ENCODE measurements at regions not wholly inside any gene's neighbourhood (a gene's known extent, or its start where the extent isn't known, plus 50 kb on each side); places are given as distances from the start of the nearest gene placed in this dataset.
A peak's percentile ranks its signal among the peaks of the same experiment; 100 is the strongest.

DNA sequence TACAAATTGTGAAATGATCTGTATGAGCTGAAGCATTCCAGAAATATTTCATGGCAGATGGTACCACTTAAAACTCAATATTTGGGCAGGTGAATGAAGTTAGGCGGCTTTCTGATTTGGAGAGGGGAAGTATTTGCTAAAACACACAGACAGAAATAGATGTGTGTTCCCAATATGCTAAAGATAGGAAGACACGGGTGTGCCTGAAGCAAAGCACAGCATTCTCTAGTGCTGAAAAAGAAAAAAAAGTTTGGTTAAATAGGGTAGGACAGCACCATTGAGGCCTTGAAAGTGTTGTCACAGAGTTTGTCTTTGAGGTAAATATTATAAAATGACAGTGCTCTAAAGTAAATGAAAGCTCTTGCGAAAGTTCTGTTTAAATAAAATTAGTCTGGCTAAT, 252.2 kb upstream of the HSF2 start:
- no peaks in the 10 kb centered on the region for H3K36me3 ChIP-seq
- no peak for DNase-seq (ENCODE audit: low spot score)
- TF ChIP-seq, protein P1, sequence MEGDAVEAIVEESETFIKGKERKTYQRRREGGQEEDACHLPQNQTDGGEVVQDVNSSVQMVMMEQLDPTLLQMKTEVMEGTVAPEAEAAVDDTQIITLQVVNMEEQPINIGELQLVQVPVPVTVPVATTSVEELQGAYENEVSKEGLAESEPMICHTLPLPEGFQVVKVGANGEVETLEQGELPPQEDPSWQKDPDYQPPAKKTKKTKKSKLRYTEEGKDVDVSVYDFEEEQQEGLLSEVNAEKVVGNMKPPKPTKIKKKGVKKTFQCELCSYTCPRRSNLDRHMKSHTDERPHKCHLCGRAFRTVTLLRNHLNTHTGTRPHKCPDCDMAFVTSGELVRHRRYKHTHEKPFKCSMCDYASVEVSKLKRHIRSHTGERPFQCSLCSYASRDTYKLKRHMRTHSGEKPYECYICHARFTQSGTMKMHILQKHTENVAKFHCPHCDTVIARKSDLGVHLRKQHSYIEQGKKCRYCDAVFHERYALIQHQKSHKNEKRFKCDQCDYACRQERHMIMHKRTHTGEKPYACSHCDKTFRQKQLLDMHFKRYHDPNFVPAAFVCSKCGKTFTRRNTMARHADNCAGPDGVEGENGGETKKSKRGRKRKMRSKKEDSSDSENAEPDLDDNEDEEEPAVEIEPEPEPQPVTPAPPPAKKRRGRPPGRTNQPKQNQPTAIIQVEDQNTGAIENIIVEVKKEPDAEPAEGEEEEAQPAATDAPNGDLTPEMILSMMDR (IDR thresholded peaks at IDR 0.05), result no peak
- H3K27me3 ChIP-seq, result no peaks in the 10 kb centered on the region
- H3K4me3 ChIP-seq, result no peak overlapping the region
- peaks cover 0 to 5% of the 10 kb centered on the region in 2 donors for H3K4me1 ChIP-seq
- peak overlapping the region; percentile 58 to 75 for H3K27ac ChIP-seq
- no peaks in the 10 kb centered on the region for H3K9me3 ChIP-seq

DNA sequence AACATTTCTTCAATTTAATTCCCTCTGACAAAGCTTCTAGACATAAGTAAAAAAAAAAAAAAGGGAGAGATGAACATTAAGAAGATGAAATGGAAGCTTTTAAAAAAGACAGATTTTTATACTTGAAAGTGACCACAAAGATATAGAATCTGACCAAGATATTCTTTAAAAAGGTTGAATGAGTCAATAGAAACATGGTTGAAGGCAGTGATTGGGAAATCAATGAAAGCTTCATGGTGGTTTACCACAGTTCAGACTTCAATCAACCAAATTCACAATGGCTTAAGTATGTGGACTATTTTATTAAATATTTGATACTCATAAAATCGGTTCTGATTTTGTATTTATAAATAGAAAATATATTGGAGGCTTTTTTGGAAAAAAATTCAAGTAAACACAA, 248.4 kb upstream of the HSF2 start:
- no peaks in the 10 kb centered on the region for H3K9me3 ChIP-seq
- DNase-seq (ENCODE audit: low spot score), result no peak
- no peaks in the 10 kb centered on the region for H3K36me3 ChIP-seq
- H3K4me1 ChIP-seq, result peaks cover 0 to 15% of the 10 kb centered on the region in 2 donors
- TF ChIP-seq, protein P1 (IDR thresholded peaks at IDR 0.05), result no peak
- no peak overlapping the region for H3K27ac ChIP-seq
- no peak overlapping the region for H3K4me3 ChIP-seq
- no peaks in the 10 kb centered on the region for H3K27me3 ChIP-seq

DNA sequence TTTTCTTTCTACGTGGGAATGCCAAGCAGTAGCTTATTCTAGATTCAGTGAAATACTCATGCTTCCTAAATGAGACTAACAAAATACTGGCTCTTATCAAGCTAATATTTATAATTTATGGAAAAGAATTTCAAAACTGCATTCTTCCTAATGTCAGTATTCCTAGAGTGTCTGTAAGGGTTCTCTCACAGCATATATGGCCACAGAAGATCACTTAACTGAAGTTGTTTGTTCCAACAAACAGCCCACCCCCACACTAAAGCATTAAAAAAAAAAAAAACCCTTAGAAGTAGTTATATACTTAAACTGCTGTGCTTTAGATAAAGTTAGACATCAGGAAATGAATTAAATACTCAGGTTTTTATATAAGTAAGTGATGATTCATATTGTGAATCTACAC, 247.7 kb upstream of the HSF2 start:
- DNase-seq (ENCODE audit: low spot score), result no peak
- TF ChIP-seq, protein P1 (IDR thresholded peaks at IDR 0.05), result no peak
- H3K9me3 ChIP-seq, result no peaks in the 10 kb centered on the region
- H3K4me1 ChIP-seq, result peaks cover 0 to 15% of the 10 kb centered on the region in 2 donors
- no peak overlapping the region for H3K4me3 ChIP-seq
- no peaks in the 10 kb centered on the region for H3K27me3 ChIP-seq
- H3K27ac ChIP-seq, result peak overlapping the region in 1 of 2 donors; percentile 20
- H3K36me3 ChIP-seq, result no peaks in the 10 kb centered on the region

DNA sequence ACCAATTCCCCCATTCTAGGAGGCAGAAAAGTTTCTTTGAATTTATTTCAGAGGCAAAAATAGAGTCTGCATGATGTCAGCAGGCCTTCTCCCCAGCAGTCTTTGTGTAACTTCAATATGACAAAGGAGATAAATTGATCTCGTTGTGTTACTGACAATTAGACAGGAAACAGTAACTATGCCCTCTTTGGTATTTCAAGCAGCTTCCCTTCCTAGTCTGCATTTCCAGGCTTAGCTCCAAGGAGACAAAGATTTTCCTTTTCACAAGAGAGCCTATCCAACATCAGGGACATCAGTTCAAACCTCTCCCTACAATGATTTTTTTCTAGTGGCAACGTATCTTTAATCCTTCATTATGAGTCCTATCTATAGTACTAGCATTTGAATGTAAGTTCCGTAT, 245.9 kb upstream of the HSF2 start:
- H3K27ac ChIP-seq, result peak overlapping the region in 1 of 2 donors; percentile 47

DNA sequence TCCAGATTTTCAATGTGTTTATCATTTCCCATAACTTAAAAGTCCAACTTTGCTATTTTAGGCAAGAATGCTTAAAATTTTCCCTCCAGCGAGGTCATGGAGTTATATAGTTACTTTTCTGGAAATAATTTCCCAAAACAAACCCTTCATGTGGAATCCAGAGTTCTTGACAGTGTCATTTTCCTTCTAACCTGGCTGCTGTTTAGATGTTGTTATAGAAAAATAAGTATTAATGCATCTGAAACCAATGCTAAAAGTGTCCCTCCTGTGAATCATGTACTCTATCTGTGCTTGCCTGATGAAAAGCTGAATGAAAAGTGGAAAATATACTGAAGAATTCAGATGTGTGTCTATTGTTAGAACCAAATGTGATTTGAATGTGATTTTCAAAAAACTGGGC, 245.3 kb upstream of the HSF2 start:
- no peaks in the 10 kb centered on the region for H3K9me3 ChIP-seq
- H3K4me1 ChIP-seq, result peaks cover 0 to 15% of the 10 kb centered on the region in 2 donors
- H3K27me3 ChIP-seq, result no peaks in the 10 kb centered on the region
- no peaks in the 10 kb centered on the region for H3K36me3 ChIP-seq
- H3K4me3 ChIP-seq, result no peak overlapping the region
- TF ChIP-seq, protein P1 (IDR thresholded peaks at IDR 0.05), result no peak
- DNase-seq (ENCODE audit: low spot score), result no peak
- peak overlapping the region in 1 of 2 donors; percentile 47 for H3K27ac ChIP-seq

More for the DNA sequence above, 245.9 kb upstream of the HSF2 start:
- Histone ChIP-seq H3K4me3 (no peak overlapping the region), H3K27me3 (no peaks in the 10 kb centered on the region), H3K4me1 (peaks cover 0 to 15% of the 10 kb centered on the region in 2 donors), H3K36me3 (no peaks in the 10 kb centered on the region), H3K9me3 (no peaks in the 10 kb centered on the region)
- TF ChIP-seq, protein P1 (IDR thresholded peaks at IDR 0.05), result no peak
- no peak for DNase-seq (ENCODE audit: low spot score)

DNA sequence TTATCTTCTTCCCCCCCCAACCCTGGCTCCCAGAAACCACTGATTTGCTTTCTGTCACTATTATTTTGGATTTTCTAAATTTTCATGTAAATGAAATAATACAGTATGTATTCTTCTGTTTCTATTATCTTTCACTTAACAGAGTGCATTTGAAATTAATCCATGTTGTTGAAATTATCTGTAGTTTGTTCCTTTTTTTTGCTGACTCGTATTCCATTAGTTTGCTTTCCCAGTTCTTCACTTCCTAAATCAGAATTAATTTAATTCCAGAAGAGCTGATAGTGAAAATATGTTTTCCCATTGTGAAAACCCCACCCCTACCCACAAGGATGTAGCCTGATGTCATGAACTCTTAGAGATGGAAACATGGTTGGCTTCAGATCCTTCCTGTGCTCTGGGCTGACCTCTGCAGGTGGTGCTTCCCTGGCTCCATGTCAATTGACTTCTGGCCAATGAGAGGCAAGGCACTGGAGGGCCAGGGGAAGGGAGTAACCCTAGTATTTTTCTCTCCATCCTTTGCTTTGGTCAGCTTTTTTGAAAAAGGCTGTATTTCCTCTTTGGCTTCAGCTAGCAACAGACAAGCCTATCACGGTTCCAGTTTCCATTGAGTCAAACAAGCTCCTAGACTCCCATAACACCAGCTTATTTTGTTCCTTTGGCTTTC, 244.4 kb upstream of the HSF2 start:
- peak overlapping the region in 1 of 2 donors; percentile 33 for H3K27ac ChIP-seq
- DNase-seq (ENCODE audit: low spot score), result no peak
- no peaks in the 10 kb centered on the region for H3K27me3 ChIP-seq
- peaks cover 0 to 15% of the 10 kb centered on the region in 2 donors for H3K4me1 ChIP-seq
- no peak overlapping the region for H3K4me3 ChIP-seq
- no peaks in the 10 kb centered on the region for H3K36me3 ChIP-seq
- H3K9me3 ChIP-seq, result no peaks in the 10 kb centered on the region
- TF ChIP-seq, protein P1 (IDR thresholded peaks at IDR 0.05), result no peak
